ENCODE measurements at regions not wholly inside any gene's neighbourhood (a gene's known extent, or its start where the extent isn't known, plus 50 kb on each side); places are given as distances from the start of the nearest gene placed in this dataset.

DNA sequence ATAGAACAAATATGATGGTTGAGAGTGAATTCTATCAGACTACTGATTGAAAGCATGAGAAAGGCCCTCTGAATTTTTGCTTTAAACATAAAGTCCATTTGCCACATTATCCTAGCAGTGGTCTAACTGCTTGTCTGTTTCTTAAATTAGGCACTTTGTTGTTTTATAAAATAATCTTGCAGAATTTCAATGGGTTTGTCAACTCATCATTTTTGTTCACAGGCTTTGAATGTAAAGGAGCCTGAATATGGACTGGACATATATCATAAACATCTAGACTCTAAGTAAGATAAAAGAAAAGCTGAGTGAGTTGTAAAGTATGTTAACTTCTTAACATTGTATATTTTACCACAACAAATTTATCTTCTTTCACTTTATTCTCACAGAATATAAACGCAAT is 845.9 kb downstream of the SUCLG1 start:
- no peak overlapping the region for H3K4me3 ChIP-seq (replicated peaks in 1 of 2; ENCODE audit: low read depth in 2 of 2, low read length in 2 of 2)
- TF ChIP-seq, protein P1, sequence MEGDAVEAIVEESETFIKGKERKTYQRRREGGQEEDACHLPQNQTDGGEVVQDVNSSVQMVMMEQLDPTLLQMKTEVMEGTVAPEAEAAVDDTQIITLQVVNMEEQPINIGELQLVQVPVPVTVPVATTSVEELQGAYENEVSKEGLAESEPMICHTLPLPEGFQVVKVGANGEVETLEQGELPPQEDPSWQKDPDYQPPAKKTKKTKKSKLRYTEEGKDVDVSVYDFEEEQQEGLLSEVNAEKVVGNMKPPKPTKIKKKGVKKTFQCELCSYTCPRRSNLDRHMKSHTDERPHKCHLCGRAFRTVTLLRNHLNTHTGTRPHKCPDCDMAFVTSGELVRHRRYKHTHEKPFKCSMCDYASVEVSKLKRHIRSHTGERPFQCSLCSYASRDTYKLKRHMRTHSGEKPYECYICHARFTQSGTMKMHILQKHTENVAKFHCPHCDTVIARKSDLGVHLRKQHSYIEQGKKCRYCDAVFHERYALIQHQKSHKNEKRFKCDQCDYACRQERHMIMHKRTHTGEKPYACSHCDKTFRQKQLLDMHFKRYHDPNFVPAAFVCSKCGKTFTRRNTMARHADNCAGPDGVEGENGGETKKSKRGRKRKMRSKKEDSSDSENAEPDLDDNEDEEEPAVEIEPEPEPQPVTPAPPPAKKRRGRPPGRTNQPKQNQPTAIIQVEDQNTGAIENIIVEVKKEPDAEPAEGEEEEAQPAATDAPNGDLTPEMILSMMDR (IDR thresholded peaks at IDR 0.05; ENCODE audit: low read depth, low read length): no peak
- no peak for DNase-seq (ENCODE audit: low read depth in 2 of 2)

DNA sequence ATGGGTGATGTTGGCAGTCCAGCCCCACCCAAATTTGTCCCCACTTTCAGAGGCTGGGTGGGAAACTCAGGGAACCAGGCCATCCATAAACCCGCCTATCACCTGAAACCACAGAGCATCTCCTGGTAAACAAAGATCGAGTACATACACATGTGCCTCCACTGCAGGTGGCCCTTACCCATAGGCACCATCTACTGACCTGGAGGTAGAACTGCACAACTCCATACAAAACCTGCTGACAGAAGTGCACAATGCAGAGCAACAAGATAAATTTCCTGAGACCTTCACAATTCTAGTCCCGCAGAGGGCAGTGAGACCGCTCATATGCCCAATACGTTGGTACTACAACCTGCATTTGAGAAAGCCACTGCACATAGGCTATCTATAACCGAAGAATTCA is 856.3 kb downstream of the SUCLG1 start:
- no peak for DNase-seq (ENCODE audit: low read depth in 2 of 2)
- TF ChIP-seq, protein P1 (IDR thresholded peaks at IDR 0.05; ENCODE audit: low read depth, low read length): no peak

DNA sequence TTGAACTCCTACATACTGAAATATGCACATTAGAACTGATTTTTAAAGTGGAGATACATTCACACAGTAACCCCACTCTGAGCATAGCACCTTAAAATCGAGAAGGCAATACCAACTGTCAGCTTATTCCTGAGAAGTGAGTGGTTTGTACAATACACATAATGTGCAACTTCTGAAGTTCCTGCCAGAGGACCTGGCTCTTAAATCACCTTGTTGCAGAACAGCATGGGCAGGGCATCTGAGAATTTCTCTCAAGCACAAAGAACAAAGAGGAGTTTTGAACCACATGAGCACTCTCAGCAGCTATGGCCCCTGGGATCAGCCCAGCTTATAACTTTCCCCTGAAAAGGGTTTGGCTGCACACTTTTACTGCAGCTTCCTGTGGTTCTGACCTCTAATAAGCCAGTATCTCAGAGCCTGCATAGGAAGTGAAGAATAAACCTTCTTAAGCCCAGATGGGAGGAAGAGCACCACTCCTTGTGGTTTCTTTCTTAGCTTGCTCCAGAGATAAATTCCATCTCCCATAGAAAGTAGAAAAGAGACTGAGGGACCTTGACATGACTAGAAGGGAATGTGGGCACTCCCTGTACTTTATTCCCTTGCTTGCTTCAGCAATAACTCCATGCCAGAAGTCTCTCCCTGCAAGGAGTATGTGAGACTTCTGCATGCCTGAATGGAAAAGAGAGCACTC is 862.3 kb downstream of the SUCLG1 start:
- TF ChIP-seq, protein P1 (IDR thresholded peaks at IDR 0.05; ENCODE audit: low read depth, low read length): no peak
- H3K4me3 ChIP-seq (replicated peaks in 1 of 2; ENCODE audit: low read depth in 2 of 2, low read length in 2 of 2): no peak overlapping the region
- no peak for DNase-seq (ENCODE audit: low read depth in 2 of 2)

More for the DNA sequence above, 856.3 kb downstream of the SUCLG1 start:
- no peak overlapping the region for H3K4me3 ChIP-seq (replicated peaks in 1 of 2; ENCODE audit: low read depth in 2 of 2, low read length in 2 of 2)

DNA sequence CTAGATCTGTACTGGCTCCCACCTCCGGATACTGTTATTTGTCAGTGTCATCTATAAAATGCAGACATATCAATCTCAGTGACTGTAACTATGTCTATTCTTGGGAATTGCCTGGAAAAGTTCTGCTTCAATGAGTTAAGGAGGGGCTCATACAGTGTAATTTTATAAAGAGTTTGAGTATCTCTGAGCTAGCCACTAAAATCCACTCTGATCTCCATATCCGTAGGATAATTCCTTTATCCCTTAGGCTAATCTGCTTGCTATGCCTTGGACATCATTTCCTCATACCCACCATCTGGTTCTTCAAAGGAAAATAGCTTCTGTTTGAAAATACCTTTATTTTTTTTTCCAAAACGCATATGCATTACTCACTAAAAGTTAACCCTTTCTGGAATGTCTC is 863.2 kb downstream of the SUCLG1 start:
- TF ChIP-seq, protein P1 (IDR thresholded peaks at IDR 0.05; ENCODE audit: low read depth, low read length): no peak

DNA sequence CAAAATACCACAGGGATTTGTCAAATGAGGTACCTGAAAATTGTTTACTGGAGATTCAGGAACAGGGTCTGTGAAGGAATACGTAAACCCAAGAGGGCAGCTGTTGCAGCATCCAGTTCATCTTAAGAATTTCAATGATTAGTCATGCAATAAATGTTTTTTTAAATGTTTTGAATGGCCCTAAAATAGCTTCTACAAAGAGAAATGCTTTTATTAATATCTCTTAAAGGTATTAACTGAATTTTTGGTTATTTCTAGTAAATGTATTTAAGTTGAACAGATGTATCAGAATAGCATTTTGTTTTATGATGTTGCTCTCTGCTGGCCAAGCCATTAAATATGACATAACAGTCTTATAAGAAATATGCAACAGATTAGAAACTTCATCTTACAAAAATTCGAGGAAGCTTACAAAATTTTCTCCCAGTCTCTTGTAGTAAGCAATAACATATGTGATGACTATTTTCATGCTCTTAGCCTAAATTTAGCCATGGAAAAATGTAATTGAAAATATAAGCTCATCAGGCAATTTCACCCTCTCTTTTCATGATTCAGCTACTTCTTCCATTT is 863.9 kb downstream of the SUCLG1 start:
- no peak overlapping the region for H3K4me3 ChIP-seq (replicated peaks in 1 of 2; ENCODE audit: low read depth in 2 of 2, low read length in 2 of 2)
- TF ChIP-seq, protein P1 (IDR thresholded peaks at IDR 0.05; ENCODE audit: low read depth, low read length): no peak
- DNase-seq (ENCODE audit: low read depth in 2 of 2): no peak

More for the DNA sequence above, 863.2 kb downstream of the SUCLG1 start:
- DNase-seq (ENCODE audit: low read depth in 2 of 2): no peak
- H3K4me3 ChIP-seq (replicated peaks in 1 of 2; ENCODE audit: low read depth in 2 of 2, low read length in 2 of 2): no peak overlapping the region

DNA sequence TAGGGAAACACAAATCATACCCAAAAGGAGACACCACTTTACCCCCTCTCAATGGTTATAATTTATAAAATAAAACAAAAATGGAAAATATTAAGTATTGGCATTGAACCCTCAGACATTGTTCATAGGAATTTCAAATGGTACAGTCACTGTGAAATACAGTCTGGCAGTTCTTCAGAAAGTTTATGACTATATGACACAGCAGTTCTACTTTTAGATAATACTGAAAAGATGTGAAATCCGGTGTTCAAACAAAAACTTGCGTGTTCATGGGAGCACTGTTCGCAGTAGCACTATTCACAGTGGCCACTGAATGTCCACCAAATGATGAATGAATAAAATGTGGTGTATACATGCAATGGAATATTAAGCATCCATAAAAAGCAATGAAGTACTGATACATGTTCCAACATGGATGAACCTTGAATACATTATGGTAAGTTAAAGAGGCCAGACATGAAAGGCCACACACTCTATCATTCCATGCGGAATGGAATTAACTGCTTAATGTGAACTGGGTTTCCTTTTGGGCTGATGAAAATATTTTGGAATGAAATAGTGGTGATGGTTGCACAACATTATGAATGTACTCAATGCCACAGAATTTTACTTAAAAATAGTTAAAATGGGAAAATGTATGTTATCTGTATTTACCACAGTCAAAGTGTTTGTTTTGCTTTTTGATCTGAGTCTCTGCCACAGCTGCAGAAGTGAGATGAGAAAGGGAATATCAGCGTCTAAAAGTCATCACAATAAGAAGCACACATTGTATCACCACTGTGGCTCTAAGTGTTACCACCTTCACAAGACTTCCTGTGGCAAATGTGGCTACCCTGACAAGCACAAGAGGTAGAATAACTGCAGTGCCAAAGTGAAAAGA is 864.6 kb downstream of the SUCLG1 start:
- no peak for DNase-seq (ENCODE audit: low read depth in 2 of 2)
- TF ChIP-seq, protein P1 (IDR thresholded peaks at IDR 0.05; ENCODE audit: low read depth, low read length): no peak
- no peak overlapping the region for H3K4me3 ChIP-seq (replicated peaks in 1 of 2; ENCODE audit: low read depth in 2 of 2, low read length in 2 of 2)
